C4-2B (cell line): ENCODE measurements at regions not wholly inside any gene's neighbourhood (a gene's known extent, or its start where the extent isn't known, plus 50 kb on each side); places are given as distances from the start of the nearest gene placed in this dataset.

Experiments used
- ZFX ChIP-seq: fragments of 450-650 bp; IDR thresholded peaks from 2 replicates; pipeline ENCODE4 v1.6.1; 2017
- TF ChIP-seq, protein P1 (sequence below): fragments of 450-650 bp; conservative IDR thresholded peaks from 2 replicates; pipeline ENCODE4 v1.5.1; 2017; ENCODE audit warnings: mild to moderate bottlenecking

DNA sequence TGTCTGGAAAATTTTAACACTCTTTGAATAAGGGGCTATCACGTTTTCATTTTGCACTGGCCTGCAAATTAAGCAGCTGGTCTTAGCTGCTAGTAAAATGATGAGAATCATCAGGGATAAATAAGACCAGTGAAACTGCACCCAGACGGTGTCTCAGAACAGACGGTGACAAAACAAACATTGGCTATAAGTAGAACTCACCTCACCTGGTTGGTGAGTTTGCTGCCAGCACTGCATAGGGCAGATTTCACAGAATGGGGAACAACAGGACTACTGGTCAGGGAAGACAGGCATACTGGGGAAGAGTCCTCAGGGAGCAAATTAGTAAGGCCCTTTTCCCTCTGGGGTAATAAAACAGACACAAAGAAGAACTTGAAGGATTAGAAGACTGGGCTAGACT lies 175.9 kb upstream of the CITED2 start:
- TF ChIP-seq, protein P1, sequence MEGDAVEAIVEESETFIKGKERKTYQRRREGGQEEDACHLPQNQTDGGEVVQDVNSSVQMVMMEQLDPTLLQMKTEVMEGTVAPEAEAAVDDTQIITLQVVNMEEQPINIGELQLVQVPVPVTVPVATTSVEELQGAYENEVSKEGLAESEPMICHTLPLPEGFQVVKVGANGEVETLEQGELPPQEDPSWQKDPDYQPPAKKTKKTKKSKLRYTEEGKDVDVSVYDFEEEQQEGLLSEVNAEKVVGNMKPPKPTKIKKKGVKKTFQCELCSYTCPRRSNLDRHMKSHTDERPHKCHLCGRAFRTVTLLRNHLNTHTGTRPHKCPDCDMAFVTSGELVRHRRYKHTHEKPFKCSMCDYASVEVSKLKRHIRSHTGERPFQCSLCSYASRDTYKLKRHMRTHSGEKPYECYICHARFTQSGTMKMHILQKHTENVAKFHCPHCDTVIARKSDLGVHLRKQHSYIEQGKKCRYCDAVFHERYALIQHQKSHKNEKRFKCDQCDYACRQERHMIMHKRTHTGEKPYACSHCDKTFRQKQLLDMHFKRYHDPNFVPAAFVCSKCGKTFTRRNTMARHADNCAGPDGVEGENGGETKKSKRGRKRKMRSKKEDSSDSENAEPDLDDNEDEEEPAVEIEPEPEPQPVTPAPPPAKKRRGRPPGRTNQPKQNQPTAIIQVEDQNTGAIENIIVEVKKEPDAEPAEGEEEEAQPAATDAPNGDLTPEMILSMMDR: no peak
- no peak for TF ChIP-seq ZFX
